K562 (cell line): ENCODE measurements at regions not wholly inside any gene's neighbourhood (a gene's known extent, or its start where the extent isn't known, plus 50 kb on each side); places are given as distances from the start of the nearest gene placed in this dataset.

Experiments
- CSDE1 ChIP-seq, 2 experiments: fragments of 450-650 bp; IDR thresholded peaks; 2 replicates each; pipeline ENCODE4 v1.6.1; 2016; ENCODE audit warnings: mild to moderate bottlenecking in 1 of 2
- KAT8 ChIP-seq: fragments of 450-650 bp; IDR thresholded peaks from 2 replicates; pipeline ENCODE4 v1.6.1; 2016; ENCODE audit warnings: low read depth, mild to moderate bottlenecking
- RBM17 ChIP-seq: fragments of 200-400 bp; formaldehyde crosslinking; IDR thresholded peaks from 2 replicates; pipeline ENCODE4 v1.6.1; 2017; ENCODE audit warnings: low read depth, mild to moderate bottlenecking, low read length, borderline replicate concordance
- SMAD1 ChIP-seq: fragments of 150-350 bp; IDR thresholded peaks from 2 replicates; pipeline ENCODE4 v1.6.1; 2014; ENCODE audit warnings: low read length, low read depth; ENCODE audit not compliant: partially characterized antibody
- TEAD2 ChIP-seq: fragments of 450-650 bp; IDR thresholded peaks from 2 replicates; pipeline ENCODE4 v1.6.1; 2016; ENCODE audit warnings: missing genetic modification characterization, control low read depth, missing compliant biosample characterization
- TEAD4 ChIP-seq, 2 experiments: sonication (generic) in 1 of 2; formaldehyde crosslinking in 1 of 2; IDR thresholded peaks; 2 replicates each; pipeline versions ENCODE4 v1.6.1 to v1.8.0; 2012 to 2022; ENCODE audit warnings: borderline replicate concordance in 1 of 2, inconsistent platforms in 1 of 2, low read length in 1 of 2, mild to moderate bottlenecking in 1 of 2, missing genetic modification reagents in 1 of 2
- ZNF134 ChIP-seq: fragments of 250-450 bp; sonication (Bioruptor Pico); conservative IDR thresholded peaks from 2 replicates; pipeline ENCODE4 v1.4.0; 2020
- ZNF146 ChIP-seq: IDR thresholded peaks from one replicate; pipeline ENCODE4 v1.6.1; 2018; ENCODE audit warnings: missing compliant biosample characterization; ENCODE audit not compliant: unreplicated experiment
- TF ChIP-seq, protein P1 (sequence below): fragments of 250-450 bp; sonication (Bioruptor Pico); IDR thresholded peaks from 2 replicates; pipeline ENCODE4 v1.4.0; 2020
- TF ChIP-seq, protein P2 (sequence below): fragments of 200-800 bp; sonication (Bioruptor generic); IDR thresholded peaks from 2 replicates; pipeline ENCODE4 v1.6.1; 2016; ENCODE audit warnings: missing genetic modification characterization, missing compliant biosample characterization
- TF ChIP-seq, protein P3 (sequence below), 2 experiments: fragments of 450-650 bp in 1 of 2; IDR thresholded peaks; 2 replicates each; pipeline ENCODE4 v1.6.1; 2011 to 2017; ENCODE audit warnings: low read depth in 2 of 2, antibody characterized with exemption in 1 of 2, borderline replicate concordance in 1 of 2, low read length in 1 of 2, mild to moderate bottlenecking in 1 of 2, mixed read lengths in 1 of 2; ENCODE audit not compliant: control insufficient read depth in 1 of 2

DNA sequence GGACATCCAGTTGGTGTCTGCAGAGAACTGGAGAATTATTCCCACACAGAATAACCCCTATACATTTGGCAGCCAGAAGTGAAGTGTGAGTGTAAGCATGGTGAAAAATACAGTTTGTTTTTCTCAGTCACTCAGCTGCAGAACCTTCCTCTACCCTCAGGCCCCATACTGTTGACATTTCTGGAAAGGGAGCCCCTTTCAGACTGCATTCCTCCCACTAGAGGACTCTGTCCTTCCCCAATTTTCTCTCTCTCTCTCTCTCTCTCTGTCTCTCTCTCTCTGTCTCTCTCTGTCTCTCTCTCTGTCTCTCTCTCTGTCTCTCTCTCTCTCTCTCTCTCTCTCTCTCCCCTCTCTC, 86.8 kb upstream of the STEAP1B start (continued):
- TF ChIP-seq, protein P1, sequence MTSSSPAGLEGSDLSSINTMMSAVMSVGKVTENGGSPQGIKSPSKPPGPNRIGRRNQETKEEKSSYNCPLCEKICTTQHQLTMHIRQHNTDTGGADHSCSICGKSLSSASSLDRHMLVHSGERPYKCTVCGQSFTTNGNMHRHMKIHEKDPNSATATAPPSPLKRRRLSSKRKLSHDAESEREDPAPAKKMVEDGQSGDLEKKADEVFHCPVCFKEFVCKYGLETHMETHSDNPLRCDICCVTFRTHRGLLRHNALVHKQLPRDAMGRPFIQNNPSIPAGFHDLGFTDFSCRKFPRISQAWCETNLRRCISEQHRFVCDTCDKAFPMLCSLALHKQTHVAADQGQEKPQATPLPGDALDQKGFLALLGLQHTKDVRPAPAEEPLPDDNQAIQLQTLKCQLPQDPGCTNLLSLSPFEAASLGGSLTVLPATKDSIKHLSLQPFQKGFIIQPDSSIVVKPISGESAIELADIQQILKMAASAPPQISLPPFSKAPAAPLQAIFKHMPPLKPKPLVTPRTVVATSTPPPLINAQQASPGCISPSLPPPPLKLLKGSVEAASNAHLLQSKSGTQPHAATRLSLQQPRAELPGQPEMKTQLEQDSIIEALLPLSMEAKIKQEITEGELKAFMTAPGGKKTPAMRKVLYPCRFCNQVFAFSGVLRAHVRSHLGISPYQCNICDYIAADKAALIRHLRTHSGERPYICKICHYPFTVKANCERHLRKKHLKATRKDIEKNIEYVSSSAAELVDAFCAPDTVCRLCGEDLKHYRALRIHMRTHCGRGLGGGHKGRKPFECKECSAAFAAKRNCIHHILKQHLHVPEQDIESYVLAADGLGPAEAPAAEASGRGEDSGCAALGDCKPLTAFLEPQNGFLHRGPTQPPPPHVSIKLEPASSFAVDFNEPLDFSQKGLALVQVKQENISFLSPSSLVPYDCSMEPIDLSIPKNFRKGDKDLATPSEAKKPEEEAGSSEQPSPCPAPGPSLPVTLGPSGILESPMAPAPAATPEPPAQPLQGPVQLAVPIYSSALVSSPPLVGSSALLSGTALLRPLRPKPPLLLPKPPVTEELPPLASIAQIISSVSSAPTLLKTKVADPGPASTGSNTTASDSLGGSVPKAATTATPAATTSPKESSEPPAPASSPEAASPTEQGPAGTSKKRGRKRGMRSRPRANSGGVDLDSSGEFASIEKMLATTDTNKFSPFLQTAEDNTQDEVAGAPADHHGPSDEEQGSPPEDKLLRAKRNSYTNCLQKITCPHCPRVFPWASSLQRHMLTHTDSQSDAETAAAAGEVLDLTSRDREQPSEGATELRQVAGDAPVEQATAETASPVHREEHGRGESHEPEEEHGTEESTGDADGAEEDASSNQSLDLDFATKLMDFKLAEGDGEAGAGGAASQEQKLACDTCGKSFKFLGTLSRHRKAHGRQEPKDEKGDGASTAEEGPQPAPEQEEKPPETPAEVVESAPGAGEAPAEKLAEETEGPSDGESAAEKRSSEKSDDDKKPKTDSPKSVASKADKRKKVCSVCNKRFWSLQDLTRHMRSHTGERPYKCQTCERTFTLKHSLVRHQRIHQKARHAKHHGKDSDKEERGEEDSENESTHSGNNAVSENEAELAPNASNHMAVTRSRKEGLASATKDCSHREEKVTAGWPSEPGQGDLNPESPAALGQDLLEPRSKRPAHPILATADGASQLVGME (CRISPR knock-in tag) = no peak
- peak; percentile 99 for TF ChIP-seq TEAD2 (tag)
- no peak for TF ChIP-seq SMAD1
- no peak for TF ChIP-seq ZNF134
- no peak for TF ChIP-seq CSDE1 (IDR thresholded peaks at IDR 0.05)
- no peak for TF ChIP-seq RBM17
- no peak for TF ChIP-seq ZNF146
- TF ChIP-seq, protein P2, sequence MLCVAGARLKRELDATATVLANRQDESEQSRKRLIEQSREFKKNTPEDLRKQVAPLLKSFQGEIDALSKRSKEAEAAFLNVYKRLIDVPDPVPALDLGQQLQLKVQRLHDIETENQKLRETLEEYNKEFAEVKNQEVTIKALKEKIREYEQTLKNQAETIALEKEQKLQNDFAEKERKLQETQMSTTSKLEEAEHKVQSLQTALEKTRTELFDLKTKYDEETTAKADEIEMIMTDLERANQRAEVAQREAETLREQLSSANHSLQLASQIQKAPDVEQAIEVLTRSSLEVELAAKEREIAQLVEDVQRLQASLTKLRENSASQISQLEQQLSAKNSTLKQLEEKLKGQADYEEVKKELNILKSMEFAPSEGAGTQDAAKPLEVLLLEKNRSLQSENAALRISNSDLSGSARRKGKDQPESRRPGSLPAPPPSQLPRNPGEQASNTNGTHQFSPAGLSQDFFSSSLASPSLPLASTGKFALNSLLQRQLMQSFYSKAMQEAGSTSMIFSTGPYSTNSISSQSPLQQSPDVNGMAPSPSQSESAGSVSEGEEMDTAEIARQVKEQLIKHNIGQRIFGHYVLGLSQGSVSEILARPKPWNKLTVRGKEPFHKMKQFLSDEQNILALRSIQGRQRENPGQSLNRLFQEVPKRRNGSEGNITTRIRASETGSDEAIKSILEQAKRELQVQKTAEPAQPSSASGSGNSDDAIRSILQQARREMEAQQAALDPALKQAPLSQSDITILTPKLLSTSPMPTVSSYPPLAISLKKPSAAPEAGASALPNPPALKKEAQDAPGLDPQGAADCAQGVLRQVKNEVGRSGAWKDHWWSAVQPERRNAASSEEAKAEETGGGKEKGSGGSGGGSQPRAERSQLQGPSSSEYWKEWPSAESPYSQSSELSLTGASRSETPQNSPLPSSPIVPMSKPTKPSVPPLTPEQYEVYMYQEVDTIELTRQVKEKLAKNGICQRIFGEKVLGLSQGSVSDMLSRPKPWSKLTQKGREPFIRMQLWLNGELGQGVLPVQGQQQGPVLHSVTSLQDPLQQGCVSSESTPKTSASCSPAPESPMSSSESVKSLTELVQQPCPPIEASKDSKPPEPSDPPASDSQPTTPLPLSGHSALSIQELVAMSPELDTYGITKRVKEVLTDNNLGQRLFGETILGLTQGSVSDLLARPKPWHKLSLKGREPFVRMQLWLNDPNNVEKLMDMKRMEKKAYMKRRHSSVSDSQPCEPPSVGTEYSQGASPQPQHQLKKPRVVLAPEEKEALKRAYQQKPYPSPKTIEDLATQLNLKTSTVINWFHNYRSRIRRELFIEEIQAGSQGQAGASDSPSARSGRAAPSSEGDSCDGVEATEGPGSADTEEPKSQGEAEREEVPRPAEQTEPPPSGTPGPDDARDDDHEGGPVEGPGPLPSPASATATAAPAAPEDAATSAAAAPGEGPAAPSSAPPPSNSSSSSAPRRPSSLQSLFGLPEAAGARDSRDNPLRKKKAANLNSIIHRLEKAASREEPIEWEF (CRISPR knock-in tag) = no peak
- TF ChIP-seq KAT8 = no peak
- TF ChIP-seq, protein P3, sequence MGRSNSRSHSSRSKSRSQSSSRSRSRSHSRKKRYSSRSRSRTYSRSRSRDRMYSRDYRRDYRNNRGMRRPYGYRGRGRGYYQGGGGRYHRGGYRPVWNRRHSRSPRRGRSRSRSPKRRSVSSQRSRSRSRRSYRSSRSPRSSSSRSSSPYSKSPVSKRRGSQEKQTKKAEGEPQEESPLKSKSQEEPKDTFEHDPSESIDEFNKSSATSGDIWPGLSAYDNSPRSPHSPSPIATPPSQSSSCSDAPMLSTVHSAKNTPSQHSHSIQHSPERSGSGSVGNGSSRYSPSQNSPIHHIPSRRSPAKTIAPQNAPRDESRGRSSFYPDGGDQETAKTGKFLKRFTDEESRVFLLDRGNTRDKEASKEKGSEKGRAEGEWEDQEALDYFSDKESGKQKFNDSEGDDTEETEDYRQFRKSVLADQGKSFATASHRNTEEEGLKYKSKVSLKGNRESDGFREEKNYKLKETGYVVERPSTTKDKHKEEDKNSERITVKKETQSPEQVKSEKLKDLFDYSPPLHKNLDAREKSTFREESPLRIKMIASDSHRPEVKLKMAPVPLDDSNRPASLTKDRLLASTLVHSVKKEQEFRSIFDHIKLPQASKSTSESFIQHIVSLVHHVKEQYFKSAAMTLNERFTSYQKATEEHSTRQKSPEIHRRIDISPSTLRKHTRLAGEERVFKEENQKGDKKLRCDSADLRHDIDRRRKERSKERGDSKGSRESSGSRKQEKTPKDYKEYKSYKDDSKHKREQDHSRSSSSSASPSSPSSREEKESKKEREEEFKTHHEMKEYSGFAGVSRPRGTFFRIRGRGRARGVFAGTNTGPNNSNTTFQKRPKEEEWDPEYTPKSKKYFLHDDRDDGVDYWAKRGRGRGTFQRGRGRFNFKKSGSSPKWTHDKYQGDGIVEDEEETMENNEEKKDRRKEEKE (IDR thresholded peaks at IDR 0.05; ENCODE audit: borderline replicate concordance in 1 of 2, control insufficient read depth in 1 of 2, low read depth in 2 of 2, low read length in 1 of 2) = no peak
- TF ChIP-seq TEAD4 (IDR thresholded peaks at IDR 0.05; ENCODE audit: low read length) = peak; percentile 86
- no peak for TF ChIP-seq TEAD4 (CRISPR knock-in tag; IDR thresholded peaks at IDR 0.05; ENCODE audit: borderline replicate concordance)
